ENCODE measurements at regions not wholly inside any gene's neighbourhood (a gene's known extent, or its start where the extent isn't known, plus 50 kb on each side); places are given as distances from the start of the nearest gene placed in this dataset.

- no peaks in the 10 kb centered on the region for H3K36me3 Mint-ChIP-seq
- no peaks in the 10 kb centered on the region for H3K27me3 Mint-ChIP-seq
- Histone ChIP-seq H3K4me3 (ENCODE audit: low read depth, low read length) (no peak overlapping the region), H3K27me3 (ENCODE audit: control insufficient read depth, insufficient read depth, low read length) (no peaks in the 10 kb centered on the region), H3K9me3 (ENCODE audit: control insufficient read depth in 2 of 2, low read length in 2 of 2) (no peaks in the 10 kb centered on the region), H3K4me1 (ENCODE audit: control insufficient read depth, insufficient read depth, low read length, poor library complexity, severe bottlenecking) (no peaks in the 10 kb centered on the region), H3K27ac (ENCODE audit: insufficient read depth, low read length, poor library complexity, severe bottlenecking) (no peak overlapping the region), H3K36me3 (ENCODE audit: control insufficient read depth, insufficient read depth, low read length) (no peaks in the 10 kb centered on the region)
- H3K4me3 Mint-ChIP-seq = no peak overlapping the region
- ATAC-seq (ENCODE audit: low read depth in 2 of 2) = no peak
- H3K9me3 Mint-ChIP-seq = peaks cover 0 to 6% (median 0%) of the 10 kb centered on the region in 7 donors
- H3K4me1 Mint-ChIP-seq = peaks cover 0 to 4% (median 0%) of the 10 kb centered on the region in 4 donors
- H3K27ac Mint-ChIP-seq = no peak overlapping the region
- DNase-seq = no peak
These were observed 115.1 kb upstream of the RET start for GRCh38 chr10:42961796-42962109.

- ATAC-seq (ENCODE audit: low read depth in 2 of 2) = no peak
- peaks cover 0 to 4% (median 0%) of the 10 kb centered on the region in 4 donors for H3K4me1 Mint-ChIP-seq
- no peak for DNase-seq
These were observed 114.6 kb upstream of the RET start for GRCh38 chr10:42962110-42962901.

GRCh38 chr10:42962902-42963231 is 114.0 kb upstream of the RET start:
- no peaks in the 10 kb centered on the region for H3K9me3 Mint-ChIP-seq
- ATAC-seq (ENCODE audit: low read depth in 2 of 2) (no peak), DNase-seq (no peak)
- peaks cover 0 to 4% (median 0%) of the 10 kb centered on the region in 4 donors for H3K4me1 Mint-ChIP-seq
- H3K27me3 Mint-ChIP-seq = no peaks in the 10 kb centered on the region
- H3K27ac ChIP-seq (ENCODE audit: insufficient read depth, low read length, poor library complexity, severe bottlenecking) = no peak overlapping the region
- H3K9me3 ChIP-seq (ENCODE audit: control insufficient read depth in 2 of 2, low read length in 2 of 2) = no peaks in the 10 kb centered on the region
- no peaks in the 10 kb centered on the region for H3K27me3 ChIP-seq (ENCODE audit: control insufficient read depth, insufficient read depth, low read length)
- no peak overlapping the region for H3K27ac Mint-ChIP-seq
- no peaks in the 10 kb centered on the region for H3K4me1 ChIP-seq (ENCODE audit: control insufficient read depth, insufficient read depth, low read length, poor library complexity, severe bottlenecking)
- H3K36me3 Mint-ChIP-seq = no peaks in the 10 kb centered on the region
- no peaks in the 10 kb centered on the region for H3K36me3 ChIP-seq (ENCODE audit: control insufficient read depth, insufficient read depth, low read length)
- no peak overlapping the region for H3K4me3 ChIP-seq (ENCODE audit: low read depth, low read length)
- H3K4me3 Mint-ChIP-seq = no peak overlapping the region

More at GRCh38 chr10:42962110-42962901, 114.6 kb upstream of the RET start:
- Histone ChIP-seq H3K27ac (ENCODE audit: insufficient read depth, low read length, poor library complexity, severe bottlenecking) (no peak overlapping the region), H3K36me3 (ENCODE audit: control insufficient read depth, insufficient read depth, low read length) (no peaks in the 10 kb centered on the region), H3K27me3 (ENCODE audit: control insufficient read depth, insufficient read depth, low read length) (no peaks in the 10 kb centered on the region), H3K4me3 (ENCODE audit: low read depth, low read length) (no peak overlapping the region), H3K9me3 (ENCODE audit: control insufficient read depth in 2 of 2, low read length in 2 of 2) (no peaks in the 10 kb centered on the region), H3K4me1 (ENCODE audit: control insufficient read depth, insufficient read depth, low read length, poor library complexity, severe bottlenecking) (no peaks in the 10 kb centered on the region)
- Mint-ChIP-seq H3K27ac (no peak overlapping the region), H3K4me3 (no peak overlapping the region), H3K9me3 (peaks cover 0 to under 1% (median 0%) of the 10 kb centered on the region in 7 donors), H3K27me3 (no peaks in the 10 kb centered on the region), H3K36me3 (no peaks in the 10 kb centered on the region)

GRCh38 chr10:42963312-42963711 is 113.6 kb upstream of the RET start:
- no peaks in the 10 kb centered on the region for H3K27me3 ChIP-seq (ENCODE audit: control insufficient read depth, insufficient read depth, low read length)
- H3K4me3 Mint-ChIP-seq = no peak overlapping the region
- H3K4me3 ChIP-seq (ENCODE audit: low read depth, low read length) = no peak overlapping the region
- H3K4me1 Mint-ChIP-seq = peaks cover 0 to 4% (median 0%) of the 10 kb centered on the region in 4 donors
- no peaks in the 10 kb centered on the region for H3K27me3 Mint-ChIP-seq
- ATAC-seq (ENCODE audit: low read depth in 2 of 2) = no peak
- no peak for DNase-seq
- H3K27ac Mint-ChIP-seq = no peak overlapping the region
- no peaks in the 10 kb centered on the region for H3K36me3 ChIP-seq (ENCODE audit: control insufficient read depth, insufficient read depth, low read length)
- no peak overlapping the region for H3K27ac ChIP-seq (ENCODE audit: insufficient read depth, low read length, poor library complexity, severe bottlenecking)
- H3K9me3 ChIP-seq (ENCODE audit: control insufficient read depth in 2 of 2, low read length in 2 of 2) = no peaks in the 10 kb centered on the region
- H3K36me3 Mint-ChIP-seq = no peaks in the 10 kb centered on the region
- H3K4me1 ChIP-seq (ENCODE audit: control insufficient read depth, insufficient read depth, low read length, poor library complexity, severe bottlenecking) = no peaks in the 10 kb centered on the region
- no peaks in the 10 kb centered on the region for H3K9me3 Mint-ChIP-seq

GRCh38 chr10:42969147-42969546 is 107.7 kb upstream of the RET start:
- H3K4me3 Mint-ChIP-seq = no peak overlapping the region
- peaks cover 0 to 2% (median 0%) of the 10 kb centered on the region in 7 donors for H3K9me3 Mint-ChIP-seq
- ATAC-seq (ENCODE audit: low read depth in 2 of 2) (no peak), DNase-seq (no peak)
- H3K36me3 Mint-ChIP-seq = no peaks in the 10 kb centered on the region
- no peaks in the 10 kb centered on the region for H3K4me1 ChIP-seq (ENCODE audit: control insufficient read depth, insufficient read depth, low read length, poor library complexity, severe bottlenecking)
- no peaks in the 10 kb centered on the region for H3K9me3 ChIP-seq (ENCODE audit: control insufficient read depth in 2 of 2, low read length in 2 of 2)
- no peak overlapping the region for H3K27ac ChIP-seq (ENCODE audit: insufficient read depth, low read length, poor library complexity, severe bottlenecking)
- H3K36me3 ChIP-seq (ENCODE audit: control insufficient read depth, insufficient read depth, low read length) = no peaks in the 10 kb centered on the region
- H3K4me1 Mint-ChIP-seq = no peaks in the 10 kb centered on the region
- H3K27me3 ChIP-seq (ENCODE audit: control insufficient read depth, insufficient read depth, low read length) = no peaks in the 10 kb centered on the region
- no peak overlapping the region for H3K4me3 ChIP-seq (ENCODE audit: low read depth, low read length)
- H3K27ac Mint-ChIP-seq = no peak overlapping the region
- no peaks in the 10 kb centered on the region for H3K27me3 Mint-ChIP-seq

GRCh38 chr10:42969909-42970308 is 107.0 kb upstream of the RET start:
- Histone ChIP-seq H3K27ac (ENCODE audit: insufficient read depth, low read length, poor library complexity, severe bottlenecking) (no peak overlapping the region), H3K4me3 (ENCODE audit: low read depth, low read length) (no peak overlapping the region), H3K4me1 (ENCODE audit: control insufficient read depth, insufficient read depth, low read length, poor library complexity, severe bottlenecking) (no peaks in the 10 kb centered on the region), H3K27me3 (ENCODE audit: control insufficient read depth, insufficient read depth, low read length) (no peaks in the 10 kb centered on the region), H3K36me3 (ENCODE audit: control insufficient read depth, insufficient read depth, low read length) (no peaks in the 10 kb centered on the region), H3K9me3 (ENCODE audit: control insufficient read depth in 2 of 2, low read length in 2 of 2) (no peaks in the 10 kb centered on the region)
- Mint-ChIP-seq H3K36me3 (no peaks in the 10 kb centered on the region), H3K27me3 (no peaks in the 10 kb centered on the region), H3K27ac (no peak overlapping the region), H3K4me3 (no peak overlapping the region), H3K4me1 (no peaks in the 10 kb centered on the region), H3K9me3 (peaks cover 0 to 2% (median 0%) of the 10 kb centered on the region in 7 donors)
- ATAC-seq (ENCODE audit: low read depth in 2 of 2) = no peak
- DNase-seq = no peak

- no peak overlapping the region for H3K4me3 ChIP-seq (ENCODE audit: low read depth, low read length)
- DNase-seq (no peak), ATAC-seq (ENCODE audit: low read depth in 2 of 2) (no peak)
- no peaks in the 10 kb centered on the region for H3K4me1 ChIP-seq (ENCODE audit: control insufficient read depth, insufficient read depth, low read length, poor library complexity, severe bottlenecking)
- no peaks in the 10 kb centered on the region for H3K27me3 Mint-ChIP-seq
- H3K9me3 ChIP-seq (ENCODE audit: control insufficient read depth in 2 of 2, low read length in 2 of 2) = no peaks in the 10 kb centered on the region
- H3K4me1 Mint-ChIP-seq = no peaks in the 10 kb centered on the region
- H3K4me3 Mint-ChIP-seq = no peak overlapping the region
- H3K27ac Mint-ChIP-seq = no peak overlapping the region
- H3K27ac ChIP-seq (ENCODE audit: insufficient read depth, low read length, poor library complexity, severe bottlenecking) = no peak overlapping the region
- H3K27me3 ChIP-seq (ENCODE audit: control insufficient read depth, insufficient read depth, low read length) = no peaks in the 10 kb centered on the region
- no peaks in the 10 kb centered on the region for H3K36me3 ChIP-seq (ENCODE audit: control insufficient read depth, insufficient read depth, low read length)
- no peaks in the 10 kb centered on the region for H3K36me3 Mint-ChIP-seq
- peaks cover 0 to 2% (median 0%) of the 10 kb centered on the region in 7 donors for H3K9me3 Mint-ChIP-seq
These were observed 106.2 kb upstream of the RET start for GRCh38 chr10:42970451-42971250.

GRCh38 chr10:42971251-42971599 is 105.6 kb upstream of the RET start:
- no peak overlapping the region for H3K4me3 Mint-ChIP-seq
- Histone ChIP-seq H3K27me3 (ENCODE audit: control insufficient read depth, insufficient read depth, low read length) (no peaks in the 10 kb centered on the region), H3K36me3 (ENCODE audit: control insufficient read depth, insufficient read depth, low read length) (no peaks in the 10 kb centered on the region), H3K27ac (ENCODE audit: insufficient read depth, low read length, poor library complexity, severe bottlenecking) (no peak overlapping the region), H3K9me3 (ENCODE audit: control insufficient read depth in 2 of 2, low read length in 2 of 2) (no peaks in the 10 kb centered on the region), H3K4me3 (ENCODE audit: low read depth, low read length) (no peak overlapping the region), H3K4me1 (ENCODE audit: control insufficient read depth, insufficient read depth, low read length, poor library complexity, severe bottlenecking) (no peaks in the 10 kb centered on the region)
- no peaks in the 10 kb centered on the region for H3K36me3 Mint-ChIP-seq
- no peaks in the 10 kb centered on the region for H3K4me1 Mint-ChIP-seq
- no peak for ATAC-seq (ENCODE audit: low read depth in 2 of 2)
- H3K27me3 Mint-ChIP-seq = no peaks in the 10 kb centered on the region
- no peak overlapping the region for H3K27ac Mint-ChIP-seq
- no peak for DNase-seq
- peaks cover 0 to 2% (median 0%) of the 10 kb centered on the region in 7 donors for H3K9me3 Mint-ChIP-seq

Data from CD4-positive, CD25-positive, alpha-beta regulatory T cell (primary cell).